Smooth muscle cell (in vitro differentiated cells): ENCODE measurements at regions not wholly inside any gene's neighbourhood (a gene's known extent, or its start where the extent isn't known, plus 50 kb on each side); places are given as distances from the start of the nearest gene placed in this dataset.

ENCODE experiments used
- DNase-seq: peaks from one replicate; lab custom pipeline; 2025; ENCODE audit not compliant: unreplicated experiment; lab: John Stamatoyannopoulos, UW
- H2AFZ ChIP-seq: fragments of 200-600 bp; sonication (generic); 2 replicates; pipeline ENCODE4 v1.6.0; 2016; ENCODE audit warnings: antibody characterized with exemption, low read depth, mild to moderate bottlenecking
- H3F3A ChIP-seq: fragments of 200-600 bp; sonication (generic); 2 replicates; pipeline ENCODE4 v1.6.0; 2017; ENCODE audit warnings: antibody characterized with exemption, low read depth
- H3K27ac ChIP-seq: fragments of 200-600 bp; sonication (generic); 2 replicates; pipeline ENCODE4 v1.5.1; 2016; ENCODE audit warnings: low read depth, mild to moderate bottlenecking
- H3K27me3 ChIP-seq: fragments of 200-600 bp; sonication (generic); 2 replicates; pipeline ENCODE4 v1.6.1; 2016; ENCODE audit warnings: low read depth, mild to moderate bottlenecking
- H3K36me3 ChIP-seq: fragments of 200-600 bp; sonication (generic); 2 replicates; pipeline ENCODE4 v1.5.1; 2016; ENCODE audit warnings: low read depth
- H3K4me1 ChIP-seq: fragments of 200-600 bp; sonication (generic); 2 replicates; pipeline ENCODE4 v1.5.1; 2016; ENCODE audit warnings: low read depth
- H3K4me2 ChIP-seq: fragments of 200-600 bp; sonication (generic); 2 replicates; pipeline ENCODE4 v1.6.0; 2016; ENCODE audit warnings: mild to moderate bottlenecking
- H3K4me3 ChIP-seq: fragments of 200-600 bp; sonication (generic); 2 replicates; pipeline ENCODE4 v1.5.1; 2016; ENCODE audit warnings: mild to moderate bottlenecking
- H3K79me2 ChIP-seq: fragments of 200-600 bp; sonication (generic); 2 replicates; pipeline ENCODE4 v1.6.0; 2016; ENCODE audit warnings: low read depth, mild to moderate bottlenecking
- H3K9ac ChIP-seq: fragments of 200-600 bp; sonication (generic); 2 replicates; pipeline ENCODE4 v1.6.0; 2016; ENCODE audit warnings: low read depth
- H3K9me3 ChIP-seq: fragments of 200-600 bp; sonication (generic); replicated peaks from 2 replicates; pipeline ENCODE4 v1.5.1; 2016; ENCODE audit warnings: low read depth
- H4K20me1 ChIP-seq: fragments of 200-600 bp; sonication (generic); 2 replicates; pipeline ENCODE4 v1.6.0; 2016; ENCODE audit warnings: low read depth
- CTCF ChIP-seq: fragments of 200-600 bp; sonication (generic); IDR thresholded peaks from 2 replicates; pipeline ENCODE4 v1.5.1; 2017; ENCODE audit warnings: borderline replicate concordance, mild to moderate bottlenecking, antibody characterized with exemption; ENCODE audit not compliant: insufficient read depth, poor library complexity, severe bottlenecking
- WGBS: methylation state at CpG from one replicate; pipeline ENCODE4 v1.1.7; 2016; ENCODE audit warnings: low lambda C conversion rate; 5-methylcytosine and 5-hydroxymethylcytosine counted together

- H4K20me1 ChIP-seq, result no peaks in the 10 kb centered on the region
- H3K9me3 ChIP-seq, result no peaks in the 10 kb centered on the region
- no peak overlapping the region for H3K9ac ChIP-seq
- H2AFZ ChIP-seq, result no peak overlapping the region
- TF ChIP-seq CTCF, result no peak
- H3K79me2 ChIP-seq, result no peaks in the 10 kb centered on the region
- no peak overlapping the region for H3K27ac ChIP-seq
- H3K4me3 ChIP-seq, result no peak overlapping the region
- WGBS, result 100% methylated on average over 1 of the region's 1 CpG
- peaks cover 4% of the 10 kb centered on the region for H3K4me1 ChIP-seq
- H3K36me3 ChIP-seq, result no peaks in the 10 kb centered on the region
- no peaks in the 10 kb centered on the region for H3F3A ChIP-seq
- no peaks in the 10 kb centered on the region for H3K27me3 ChIP-seq
- no peak for DNase-seq
- no peak overlapping the region for H3K4me2 ChIP-seq
Observed at GRCh38 chr7:144908324-144908723, 72.5 kb upstream of the TPK1 start.

- 69% methylated on average over 4 of the region's 4 CpGs for WGBS
Observed at GRCh38 chr7:144907577-144907976, 71.7 kb upstream of the TPK1 start.

GRCh38 chr7:144903201-144903600, 67.3 kb upstream of the TPK1 start:
- TF ChIP-seq CTCF, result no peak
- no peaks in the 10 kb centered on the region for H3K36me3 ChIP-seq
- no peak overlapping the region for H2AFZ ChIP-seq
- no peak overlapping the region for H3K4me3 ChIP-seq
- H3K4me1 ChIP-seq, result no peaks in the 10 kb centered on the region
- H3K27me3 ChIP-seq, result no peaks in the 10 kb centered on the region
- no peak for DNase-seq
- WGBS, result 90% methylated on average over 3 of the region's 3 CpGs
- no peaks in the 10 kb centered on the region for H3K79me2 ChIP-seq
- no peaks in the 10 kb centered on the region for H3F3A ChIP-seq
- H4K20me1 ChIP-seq, result no peaks in the 10 kb centered on the region
- no peak overlapping the region for H3K9ac ChIP-seq
- H3K9me3 ChIP-seq, result no peaks in the 10 kb centered on the region
- no peak overlapping the region for H3K4me2 ChIP-seq
- H3K27ac ChIP-seq, result no peak overlapping the region

More at GRCh38 chr7:144907577-144907976, 71.7 kb upstream of the TPK1 start:
- H3K27ac ChIP-seq, result no peak overlapping the region
- no peak overlapping the region for H3K4me2 ChIP-seq
- H3K4me3 ChIP-seq, result no peak overlapping the region
- H3K36me3 ChIP-seq, result no peaks in the 10 kb centered on the region
- H3K9ac ChIP-seq, result no peak overlapping the region
- no peak overlapping the region for H2AFZ ChIP-seq
- H3F3A ChIP-seq, result no peaks in the 10 kb centered on the region
- no peak for TF ChIP-seq CTCF
- H3K4me1 ChIP-seq, result peaks cover 4% of the 10 kb centered on the region
- H3K79me2 ChIP-seq, result no peaks in the 10 kb centered on the region
- no peaks in the 10 kb centered on the region for H4K20me1 ChIP-seq
- no peak for DNase-seq
- H3K9me3 ChIP-seq, result no peaks in the 10 kb centered on the region
- no peaks in the 10 kb centered on the region for H3K27me3 ChIP-seq

- Histone ChIP-seq H3F3A (no peaks in the 10 kb centered on the region), H4K20me1 (no peaks in the 10 kb centered on the region), H3K27ac (no peak overlapping the region), H2AFZ (no peak overlapping the region), H3K4me3 (no peak overlapping the region), H3K4me1 (no peaks in the 10 kb centered on the region), H3K9me3 (no peaks in the 10 kb centered on the region), H3K79me2 (no peaks in the 10 kb centered on the region), H3K36me3 (no peaks in the 10 kb centered on the region), H3K9ac (no peak overlapping the region), H3K4me2 (no peak overlapping the region), H3K27me3 (no peaks in the 10 kb centered on the region)
- TF ChIP-seq CTCF, result no peak
- 88% methylated on average over 3 of the region's 3 CpGs for WGBS
- no peak for DNase-seq
Observed at GRCh38 chr7:144892761-144893160, 56.9 kb upstream of the TPK1 start.
